H1 (cell line): ENCODE measurements at regions not wholly inside any gene's neighbourhood (a gene's known extent, or its start where the extent isn't known, plus 50 kb on each side); places are given as distances from the start of the nearest gene placed in this dataset.
A peak's percentile ranks its signal among the peaks of the same experiment; 100 is the strongest.

ENCODE experiments used
- CTCF ChIA-PET: fragments of 300-600 bp; sonication (Branson Sonifier 250); formaldehyde crosslinking; loops from one replicate; lab custom pipeline; 2021; ENCODE audit not compliant: partially characterized antibody; lab: Charles Lee
- POLR2A ChIA-PET: fragments of 300-600 bp; sonication (Branson Sonifier 250); formaldehyde crosslinking; loops from one replicate; lab custom pipeline; 2021; ENCODE audit warnings: inconsistent platforms; ENCODE audit not compliant: partially characterized antibody; lab: Charles Lee
- DNase-seq, 2 experiments: peaks; one replicate each; pipeline versions ENCODE4 v3.0.0 to v3.0.0-alpha.2; 2010 to 2022; ENCODE audit warnings: low spot score in 2 of 2, low read depth in 1 of 2, mixed read lengths in 1 of 2
- FAIRE-seq: peaks from 2 replicates; lab custom pipeline; 2011; peaks lifted over from hg19 to GRCh38; lab: Jason Lieb, UNC
- H2AFZ ChIP-seq: 2 replicates; pipeline ENCODE4 v1.8.1; 2012; ENCODE audit warnings: low read length, inconsistent platforms
- H2AK5ac ChIP-seq: 2 replicates; pipeline ENCODE4 v1.6.1; 2013; ENCODE audit warnings: low read depth, low read length
- H2BK120ac ChIP-seq: replicated peaks from 2 replicates; pipeline ENCODE3; 2013; ENCODE audit warnings: low read depth, low read length, inconsistent platforms
- H2BK12ac ChIP-seq: 2 replicates; pipeline ENCODE4 v1.6.1; 2013; ENCODE audit warnings: low read depth, low read length
- H2BK15ac ChIP-seq: 2 replicates; pipeline ENCODE4 v1.6.1; 2013; ENCODE audit warnings: low read length
- H2BK20ac ChIP-seq: 2 replicates; pipeline ENCODE4 v1.6.1; 2013; ENCODE audit warnings: low read length
- H2BK5ac ChIP-seq: 2 replicates; pipeline ENCODE4 v1.6.1; 2013; ENCODE audit warnings: low read depth, low read length
- H3K14ac ChIP-seq: 2 replicates; pipeline ENCODE4 v1.6.1; 2013; ENCODE audit warnings: inconsistent platforms; ENCODE audit not compliant: insufficient read length
- H3K18ac ChIP-seq: 2 replicates; pipeline ENCODE4 v1.6.1; 2013; ENCODE audit warnings: low read length; ENCODE audit errors: extremely low read depth
- H3K23ac ChIP-seq: 2 replicates; pipeline ENCODE4 v1.6.1; 2013; ENCODE audit warnings: inconsistent platforms; ENCODE audit not compliant: insufficient read length
- H3K23me2 ChIP-seq: 2 replicates; pipeline ENCODE4 v1.6.1; 2013; ENCODE audit warnings: low read depth, low read length
- H3K27ac ChIP-seq: 2 replicates; pipeline ENCODE4 v1.6.1; 2011; ENCODE audit warnings: low read depth, low read length, inconsistent platforms
- H3K27me3 ChIP-seq, 4 experiments: replicated peaks in 1 of 4; 1 replicate in 1 of 4; 2 replicates in 3 of 4; pipeline versions ENCODE4 v1.6.1 to v1.8.1; 2011 to 2013; ENCODE audit warnings: low read length in 3 of 4, mild to moderate bottlenecking in 3 of 4, inconsistent platforms in 2 of 4, mixed read lengths in 2 of 4, moderate library complexity in 1 of 4; ENCODE audit not compliant: control insufficient read depth in 3 of 4, insufficient read depth in 3 of 4; ENCODE audit errors: extremely low read depth in 1 of 4
- H3K36me3 ChIP-seq, 4 experiments: 2 replicates each; pipeline versions ENCODE4 v1.6.1 to v1.8.1; 2011 to 2013; ENCODE audit warnings: mild to moderate bottlenecking in 4 of 4, low read length in 3 of 4, moderate library complexity in 2 of 4, control low read depth in 1 of 4, inconsistent platforms in 1 of 4; ENCODE audit not compliant: insufficient read depth in 4 of 4, control insufficient read depth in 2 of 4
- H3K4ac ChIP-seq: replicated peaks from 2 replicates; pipeline ENCODE3; 2013; ENCODE audit warnings: low read length, low read depth, mixed read lengths, inconsistent platforms; ENCODE audit not compliant: insufficient read length
- H3K4me1 ChIP-seq, 4 experiments: replicated peaks in 1 of 4; 1 replicate in 1 of 4; 2 replicates in 3 of 4; pipeline versions ENCODE4 v1.6.1 to v1.8.1; 2011 to 2013; ENCODE audit warnings: low read length in 3 of 4, inconsistent platforms in 2 of 4, mixed read lengths in 1 of 4; ENCODE audit not compliant: insufficient read depth in 4 of 4, control insufficient read depth in 3 of 4
- H3K4me2 ChIP-seq, 2 experiments: 2 replicates each; pipeline versions ENCODE4 v1.6.1 to v1.8.1; 2011 to 2013; ENCODE audit warnings: low read depth in 2 of 2, low read length in 2 of 2, control low read depth in 1 of 2, inconsistent platforms in 1 of 2, mild to moderate bottlenecking in 1 of 2; ENCODE audit not compliant: insufficient read depth in 1 of 2
- H3K4me3 ChIP-seq, 4 experiments: fragments of 200-600, 300-600 bp in 1 of 4; sonication (generic), shearing (Covaris generic), sonication (Bioruptor Twin) in 1 of 4; 2 replicates each; pipeline versions ENCODE4 v1.5.1 to v1.8.1; 2011 to 2016; ENCODE audit warnings: low read length in 4 of 4, low read depth in 3 of 4, control low read depth in 2 of 4, inconsistent platforms in 2 of 4, mild to moderate bottlenecking in 2 of 4, mixed read lengths in 1 of 4, moderate library complexity in 1 of 4; ENCODE audit not compliant: insufficient read depth in 2 of 4; ENCODE audit errors: extremely low read depth in 1 of 4
- H3K56ac ChIP-seq: replicated peaks from 2 replicates; pipeline ENCODE3; 2013; ENCODE audit warnings: low read depth, mild to moderate bottlenecking, mixed read lengths, low read length, inconsistent platforms; ENCODE audit not compliant: insufficient read length
- H3K79me1 ChIP-seq: 2 replicates; pipeline ENCODE4 v1.6.1; 2013; ENCODE audit warnings: low read depth, low read length, control low read depth
- H3K79me2 ChIP-seq, 2 experiments: 2 replicates each; pipeline versions ENCODE4 v1.6.1 to v1.8.1; 2012 to 2013; ENCODE audit warnings: low read length in 2 of 2, mild to moderate bottlenecking in 2 of 2, inconsistent platforms in 1 of 2; ENCODE audit not compliant: insufficient read depth in 2 of 2, control insufficient read depth in 1 of 2
- H3K9ac ChIP-seq, 4 experiments: replicated peaks in 1 of 4; 1 replicate in 1 of 4; 2 replicates in 3 of 4; pipeline versions ENCODE4 v1.6.1 to v1.8.1; 2011 to 2013; ENCODE audit warnings: low read depth in 3 of 4, low read length in 3 of 4, control low read depth in 2 of 4, mild to moderate bottlenecking in 2 of 4, moderate library complexity in 2 of 4, inconsistent platforms in 1 of 4; ENCODE audit errors: extremely low read depth in 1 of 4
- H3K9me3 ChIP-seq, 2 experiments: 2 replicates each; pipeline versions ENCODE4 v1.6.1 to v1.8.1; 2012 to 2013; ENCODE audit warnings: mild to moderate bottlenecking in 2 of 2, moderate library complexity in 2 of 2, control low read depth in 1 of 2, inconsistent platforms in 1 of 2, low read depth in 1 of 2, low read length in 1 of 2, mixed read lengths in 1 of 2; ENCODE audit not compliant: insufficient read depth in 2 of 2
- H4K20me1 ChIP-seq, 2 experiments: replicated peaks in 1 of 2; 2 replicates each; pipeline versions ENCODE3 to v1.8.1; 2011 to 2013; ENCODE audit warnings: inconsistent platforms in 2 of 2, low read length in 2 of 2, mild to moderate bottlenecking in 1 of 2; ENCODE audit not compliant: insufficient read depth in 2 of 2, control insufficient read depth in 1 of 2
- H4K5ac ChIP-seq: 2 replicates; pipeline ENCODE4 v1.6.1; 2013; ENCODE audit warnings: low read length, low read depth, mixed read lengths, inconsistent platforms; ENCODE audit not compliant: insufficient read length
- H4K8ac ChIP-seq: 2 replicates; pipeline ENCODE4 v1.8.0; 2013; ENCODE audit warnings: mild to moderate bottlenecking, moderate library complexity, low read length, inconsistent platforms; ENCODE audit not compliant: insufficient read depth; ENCODE audit errors: extremely low read depth
- H4K91ac ChIP-seq: replicated peaks from 2 replicates; pipeline ENCODE3; 2013; ENCODE audit warnings: low read length, mixed read lengths, inconsistent platforms; ENCODE audit not compliant: insufficient read length
- MAFK ChIP-seq: IDR thresholded peaks from 2 replicates; pipeline ENCODE4 v1.6.1; 2012; ENCODE audit warnings: low read depth, mild to moderate bottlenecking, improper control_type of control experiment, low read length
- WGBS, 2 experiments: shearing (Covaris generic) in 1 of 2; methylation state at CpG; one replicate each; pipeline versions ENCODE4 v1.1.6 to v1.1.7; 2013 to 2015; ENCODE audit warnings: low lambda C conversion rate in 2 of 2, mixed read lengths in 2 of 2, inconsistent platforms in 1 of 2, low coverage in 1 of 2, missing lambda C conversion rate in 1 of 2; ENCODE audit not compliant: insufficient replicate concordance in 2 of 2, insufficient coverage in 1 of 2, insufficient read length in 1 of 2; ENCODE audit errors: extremely low coverage in 1 of 2, missing lambda C conversion rate in 1 of 2; 5-methylcytosine and 5-hydroxymethylcytosine counted together

DNA sequence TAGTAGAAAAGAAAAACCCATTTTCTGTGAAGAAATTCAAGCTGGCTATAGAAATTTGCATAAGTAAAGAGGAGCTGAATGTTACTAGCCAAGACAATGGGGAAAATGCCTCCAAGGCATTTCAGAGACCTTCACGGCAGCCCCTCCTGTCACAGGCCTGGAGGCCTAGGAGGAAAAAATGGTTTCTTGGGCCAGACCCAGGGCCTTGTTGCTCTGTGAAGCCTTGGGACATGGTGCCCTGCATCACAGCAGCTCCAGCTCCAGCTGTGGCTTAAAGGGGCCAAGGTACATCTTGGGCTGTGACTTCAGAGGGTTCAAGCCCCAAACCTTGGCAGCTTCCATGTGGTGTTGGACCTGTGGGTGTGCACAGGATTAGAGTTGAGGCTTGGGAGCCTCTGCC lies 130.0 kb upstream of the DMRTA1 start:
- H4K5ac ChIP-seq = no peak overlapping the region
- no peaks in the 10 kb centered on the region for H3K23me2 ChIP-seq
- H3K27me3 ChIP-seq = no peaks in the 10 kb centered on the region
- H3K4me1 ChIP-seq = no peaks in the 10 kb centered on the region
- no peak overlapping the region for H3K18ac ChIP-seq
- no peak overlapping the region for H3K14ac ChIP-seq
- H3K56ac ChIP-seq = no peak overlapping the region
- no peak for FAIRE-seq
- WGBS, 2 experiments = 100% methylated on average over 1 of the region's 1 CpG; no CpG with 5 or more reads in 1 of the 2 experiments
- peak in 1 of 2 experiments; percentile 47 for DNase-seq
- H2BK15ac ChIP-seq = no peak overlapping the region
- ChIA-PET CTCF (interaction anchor here (1.1 to 1.3 kb wide), 2 partner anchors 56 to 77 kb away, joined by 3 read pairs; no protein-coding TSS in a partner anchor), POLR2A (no interaction called here)
- no peaks in the 10 kb centered on the region for H3K79me2 ChIP-seq
- no peaks in the 10 kb centered on the region for H4K20me1 ChIP-seq
- H3K4ac ChIP-seq = no peak overlapping the region
- H2BK12ac ChIP-seq = no peak overlapping the region
- no peak overlapping the region for H2BK120ac ChIP-seq
- H2BK20ac ChIP-seq = no peak overlapping the region
- no peak overlapping the region for H3K23ac ChIP-seq
- H3K79me1 ChIP-seq = no peaks in the 10 kb centered on the region
- no peak overlapping the region for H3K9ac ChIP-seq
- H4K8ac ChIP-seq = no peak overlapping the region
- peaks cover 21 to 22% of the 10 kb centered on the region in 2 experiments for H3K9me3 ChIP-seq
- no peak overlapping the region for H2AK5ac ChIP-seq
- no peak overlapping the region for H2AFZ ChIP-seq
- no peak overlapping the region for H4K91ac ChIP-seq
- H2BK5ac ChIP-seq = no peak overlapping the region
- no peak overlapping the region for H3K27ac ChIP-seq
- H3K4me2 ChIP-seq = no peak overlapping the region
- no peak overlapping the region for H3K4me3 ChIP-seq
- no peaks in the 10 kb centered on the region for H3K36me3 ChIP-seq
- TF ChIP-seq MAFK = no peak
